ENCODE measurements at regions not wholly inside any gene's neighbourhood (a gene's known extent, or its start where the extent isn't known, plus 50 kb on each side); places are given as distances from the start of the nearest gene placed in this dataset.

DNA sequence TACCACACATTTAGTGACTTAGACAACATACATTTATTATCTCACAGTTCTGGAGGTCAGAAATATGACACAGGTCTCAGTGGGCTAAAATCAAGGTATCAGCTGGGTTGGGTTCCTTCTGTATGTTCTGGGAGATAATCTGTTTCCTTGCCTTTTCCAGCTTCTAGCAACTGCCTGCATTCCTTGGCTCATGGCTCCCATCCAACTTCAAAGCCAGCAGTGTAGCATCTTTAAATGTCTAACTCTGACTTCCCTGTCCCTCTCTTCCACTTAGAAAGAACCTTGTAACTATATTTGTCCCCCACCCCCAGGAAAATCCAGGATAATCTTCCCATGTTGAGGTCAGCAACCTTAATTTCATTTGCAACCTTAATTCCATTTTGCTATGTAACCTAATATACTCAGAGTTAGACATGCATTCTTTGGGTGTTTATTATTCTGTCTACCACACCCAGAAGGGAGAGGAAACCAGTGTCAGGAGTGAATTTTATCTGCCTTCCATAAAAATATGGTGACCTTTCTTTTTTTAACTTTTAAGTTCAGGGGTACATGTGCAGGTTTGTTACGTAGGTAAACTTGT, 57.3 kb upstream of the SMIM30 start:
- H3K9me3 ChIP-seq, result no peaks in the 10 kb centered on the region
- H3K9ac ChIP-seq (ENCODE audit: low read depth in 2 of 2, low read length in 2 of 2), result no peak overlapping the region
- TF ChIP-seq, protein P1, sequence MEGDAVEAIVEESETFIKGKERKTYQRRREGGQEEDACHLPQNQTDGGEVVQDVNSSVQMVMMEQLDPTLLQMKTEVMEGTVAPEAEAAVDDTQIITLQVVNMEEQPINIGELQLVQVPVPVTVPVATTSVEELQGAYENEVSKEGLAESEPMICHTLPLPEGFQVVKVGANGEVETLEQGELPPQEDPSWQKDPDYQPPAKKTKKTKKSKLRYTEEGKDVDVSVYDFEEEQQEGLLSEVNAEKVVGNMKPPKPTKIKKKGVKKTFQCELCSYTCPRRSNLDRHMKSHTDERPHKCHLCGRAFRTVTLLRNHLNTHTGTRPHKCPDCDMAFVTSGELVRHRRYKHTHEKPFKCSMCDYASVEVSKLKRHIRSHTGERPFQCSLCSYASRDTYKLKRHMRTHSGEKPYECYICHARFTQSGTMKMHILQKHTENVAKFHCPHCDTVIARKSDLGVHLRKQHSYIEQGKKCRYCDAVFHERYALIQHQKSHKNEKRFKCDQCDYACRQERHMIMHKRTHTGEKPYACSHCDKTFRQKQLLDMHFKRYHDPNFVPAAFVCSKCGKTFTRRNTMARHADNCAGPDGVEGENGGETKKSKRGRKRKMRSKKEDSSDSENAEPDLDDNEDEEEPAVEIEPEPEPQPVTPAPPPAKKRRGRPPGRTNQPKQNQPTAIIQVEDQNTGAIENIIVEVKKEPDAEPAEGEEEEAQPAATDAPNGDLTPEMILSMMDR (IDR thresholded peaks at IDR 0.05), result no peak
- DNase-seq, result no peak
- H3K4me3 ChIP-seq, result no peak overlapping the region
- H3K27ac ChIP-seq, result no peak overlapping the region
- H3K4me1 ChIP-seq, result no peaks in the 10 kb centered on the region
- no peaks in the 10 kb centered on the region for H3K36me3 ChIP-seq
- no peaks in the 10 kb centered on the region for H3K27me3 ChIP-seq
- intact Hi-C loops (cut with DNase I), result no loop called here

DNA sequence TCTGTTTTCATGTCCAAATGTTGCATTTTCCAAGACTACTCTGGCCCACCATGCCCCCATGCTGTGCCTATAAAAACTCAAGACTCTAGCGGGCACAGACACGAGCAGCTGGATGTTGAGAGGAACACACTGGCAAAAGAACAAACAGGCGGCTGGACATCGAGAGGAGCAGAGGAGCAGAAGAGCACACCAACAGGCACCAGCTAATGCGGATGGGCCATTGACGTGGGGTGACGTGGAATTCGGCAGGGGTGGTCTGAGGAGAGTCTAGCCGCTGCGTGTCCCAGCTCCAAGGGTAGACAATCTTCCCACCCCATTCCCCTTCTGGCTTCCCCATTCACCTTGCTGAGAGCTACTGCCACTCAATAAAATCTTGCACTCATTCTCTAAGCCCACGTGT, 54.4 kb upstream of the SMIM30 start:
- no peaks in the 10 kb centered on the region for H3K4me1 ChIP-seq
- no peak overlapping the region for H3K27ac ChIP-seq
- no peaks in the 10 kb centered on the region for H3K27me3 ChIP-seq
- DNase-seq, result no peak
- TF ChIP-seq, protein P1 (IDR thresholded peaks at IDR 0.05), result no peak
- no peaks in the 10 kb centered on the region for H3K9me3 ChIP-seq
- no peak overlapping the region for H3K9ac ChIP-seq (ENCODE audit: low read depth in 2 of 2, low read length in 2 of 2)
- H3K4me3 ChIP-seq, result no peak overlapping the region
- no peaks in the 10 kb centered on the region for H3K36me3 ChIP-seq
- intact Hi-C loops (cut with DNase I), result no loop called here

DNA sequence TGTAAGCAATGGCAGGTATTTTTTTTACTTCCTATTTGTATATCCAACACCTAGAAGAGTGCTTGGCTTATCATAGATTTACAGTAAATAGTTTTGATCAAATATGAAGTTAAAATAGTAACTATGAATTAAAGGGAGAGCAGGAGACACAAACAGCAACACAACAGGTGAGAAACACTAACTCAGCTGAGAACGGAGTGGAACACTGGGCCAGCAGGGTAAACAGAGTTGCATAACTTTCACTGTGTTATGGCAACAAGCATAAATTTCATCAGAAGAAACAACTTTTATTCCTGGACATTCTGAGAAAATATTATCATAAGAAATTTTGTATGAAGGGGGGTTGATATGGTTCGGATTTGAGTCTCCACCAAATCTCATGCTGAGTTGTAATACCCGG, 52.2 kb upstream of the SMIM30 start:
- Histone ChIP-seq H3K9me3 (no peaks in the 10 kb centered on the region), H3K9ac (ENCODE audit: low read depth in 2 of 2, low read length in 2 of 2) (no peak overlapping the region), H3K4me1 (no peaks in the 10 kb centered on the region), H3K27ac (no peak overlapping the region), H3K36me3 (no peaks in the 10 kb centered on the region), H3K4me3 (no peak overlapping the region), H3K27me3 (no peaks in the 10 kb centered on the region)
- TF ChIP-seq, protein P1 (IDR thresholded peaks at IDR 0.05), result no peak
- intact Hi-C loops (cut with DNase I), result no loop called here
- DNase-seq, result no peak
